HEK293T (cell line): ENCODE measurements at regions not wholly inside any gene's neighbourhood (a gene's known extent, or its start where the extent isn't known, plus 50 kb on each side); places are given as distances from the start of the nearest gene placed in this dataset.

ENCODE experiments used
- ARNT ChIP-seq: fragments of 450-650 bp; IDR thresholded peaks from 2 replicates; pipeline ENCODE4 v1.6.1; 2017; ENCODE audit warnings: mild to moderate bottlenecking
- BHLHE40 ChIP-seq: fragments of 450-650 bp; IDR thresholded peaks from 2 replicates; pipeline ENCODE4 v1.6.1; 2016; ENCODE audit warnings: mild to moderate bottlenecking, moderate library complexity, borderline replicate concordance
- ELF4 ChIP-seq: fragments of 450-650 bp; IDR thresholded peaks from 2 replicates; pipeline ENCODE4 v1.6.1; 2017; ENCODE audit warnings: antibody characterized with exemption
- FOXA1 ChIP-seq: fragments of 450-650 bp; IDR thresholded peaks from 2 replicates; pipeline ENCODE4 v1.6.1; 2016; ENCODE audit warnings: mild to moderate bottlenecking
- FOXK2 ChIP-seq: fragments of 450-650 bp; IDR thresholded peaks from 2 replicates; pipeline ENCODE4 v1.6.1; 2016; ENCODE audit warnings: mild to moderate bottlenecking
- FOXM1 ChIP-seq: fragments of 450-650 bp; IDR thresholded peaks from 2 replicates; pipeline ENCODE4 v1.6.1; 2017; ENCODE audit warnings: mild to moderate bottlenecking, borderline replicate concordance
- NFRKB ChIP-seq: fragments of 450-650 bp; IDR thresholded peaks from 2 replicates; pipeline ENCODE4 v1.6.1; 2016; ENCODE audit warnings: mild to moderate bottlenecking, moderate library complexity
- SP1 ChIP-seq: fragments of 450-650 bp; IDR thresholded peaks from 2 replicates; pipeline ENCODE4 v1.6.1; 2017
- SUZ12 ChIP-seq: fragments of 450-650 bp; IDR thresholded peaks from 2 replicates; pipeline ENCODE4 v1.6.1; 2016; ENCODE audit warnings: mild to moderate bottlenecking
- TARDBP ChIP-seq: fragments of 450-650 bp; IDR thresholded peaks from 2 replicates; pipeline ENCODE4 v1.6.1; 2016
- ZNF384 ChIP-seq: fragments of 450-650 bp; IDR thresholded peaks from 2 replicates; pipeline ENCODE4 v1.6.1; 2016

- TF ChIP-seq NFRKB (no peak), TARDBP (no peak), SUZ12 (no peak), FOXK2 (no peak), FOXM1 (no peak), ELF4 (no peak), FOXA1 (no peak), ARNT (no peak), BHLHE40 (no peak), SP1 (no peak), ZNF384 (no peak)
Observed at GRCh38 chr17:71679832-71680231, 441.0 kb upstream of the SOX9 start.
